ENCODE measurements at regions not wholly inside any gene's neighbourhood (a gene's known extent, or its start where the extent isn't known, plus 50 kb on each side); places are given as distances from the start of the nearest gene placed in this dataset.

DNA sequence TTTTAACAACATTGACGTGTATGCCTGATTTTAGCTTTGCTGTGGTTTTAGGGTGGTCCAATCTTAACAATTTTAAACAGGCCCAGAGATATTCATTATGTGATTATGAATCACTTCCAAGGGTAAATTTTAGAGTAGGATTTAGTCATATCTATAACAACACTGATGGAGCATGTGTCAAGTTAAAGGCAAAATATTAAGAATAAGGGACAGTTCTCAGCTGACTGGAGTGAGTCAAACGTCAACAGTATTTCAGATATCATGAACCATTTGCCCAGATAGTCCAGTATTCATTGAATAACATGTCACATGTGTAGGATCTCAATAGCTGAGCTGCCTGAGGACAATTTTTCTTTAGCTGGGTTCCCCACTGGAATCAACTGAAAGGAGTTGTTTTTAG lies 61.3 kb upstream of the VCX2 start:
- DNase-seq (ENCODE audit: low spot score) (no peak), ATAC-seq (ENCODE audit: low FRiP score) (no peak)
- TF ChIP-seq, protein P1, sequence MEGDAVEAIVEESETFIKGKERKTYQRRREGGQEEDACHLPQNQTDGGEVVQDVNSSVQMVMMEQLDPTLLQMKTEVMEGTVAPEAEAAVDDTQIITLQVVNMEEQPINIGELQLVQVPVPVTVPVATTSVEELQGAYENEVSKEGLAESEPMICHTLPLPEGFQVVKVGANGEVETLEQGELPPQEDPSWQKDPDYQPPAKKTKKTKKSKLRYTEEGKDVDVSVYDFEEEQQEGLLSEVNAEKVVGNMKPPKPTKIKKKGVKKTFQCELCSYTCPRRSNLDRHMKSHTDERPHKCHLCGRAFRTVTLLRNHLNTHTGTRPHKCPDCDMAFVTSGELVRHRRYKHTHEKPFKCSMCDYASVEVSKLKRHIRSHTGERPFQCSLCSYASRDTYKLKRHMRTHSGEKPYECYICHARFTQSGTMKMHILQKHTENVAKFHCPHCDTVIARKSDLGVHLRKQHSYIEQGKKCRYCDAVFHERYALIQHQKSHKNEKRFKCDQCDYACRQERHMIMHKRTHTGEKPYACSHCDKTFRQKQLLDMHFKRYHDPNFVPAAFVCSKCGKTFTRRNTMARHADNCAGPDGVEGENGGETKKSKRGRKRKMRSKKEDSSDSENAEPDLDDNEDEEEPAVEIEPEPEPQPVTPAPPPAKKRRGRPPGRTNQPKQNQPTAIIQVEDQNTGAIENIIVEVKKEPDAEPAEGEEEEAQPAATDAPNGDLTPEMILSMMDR (IDR thresholded peaks at IDR 0.05): no peak

DNA sequence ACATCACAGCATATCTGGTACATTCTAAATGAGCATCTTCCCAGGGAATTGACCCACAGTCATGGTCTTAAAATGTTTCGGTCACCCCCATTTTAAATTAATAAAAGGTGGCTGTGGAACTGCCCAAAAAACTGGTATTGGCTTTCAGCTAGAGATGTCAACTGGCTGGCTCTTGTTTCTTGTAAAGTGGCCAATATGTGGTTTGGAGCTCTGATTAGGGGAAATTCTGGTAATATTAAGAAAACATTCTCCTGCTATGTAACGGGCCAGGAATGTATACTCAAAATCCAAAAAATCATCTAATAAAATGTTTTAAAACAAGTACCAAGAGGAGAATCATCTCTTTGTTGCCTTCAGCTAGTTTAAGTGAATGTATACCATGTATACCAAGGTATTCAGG lies 62.0 kb upstream of the VCX2 start:
- ATAC-seq (ENCODE audit: low FRiP score) (no peak), DNase-seq (ENCODE audit: low spot score) (no peak)
- TF ChIP-seq, protein P1 (IDR thresholded peaks at IDR 0.05): no peak

DNA sequence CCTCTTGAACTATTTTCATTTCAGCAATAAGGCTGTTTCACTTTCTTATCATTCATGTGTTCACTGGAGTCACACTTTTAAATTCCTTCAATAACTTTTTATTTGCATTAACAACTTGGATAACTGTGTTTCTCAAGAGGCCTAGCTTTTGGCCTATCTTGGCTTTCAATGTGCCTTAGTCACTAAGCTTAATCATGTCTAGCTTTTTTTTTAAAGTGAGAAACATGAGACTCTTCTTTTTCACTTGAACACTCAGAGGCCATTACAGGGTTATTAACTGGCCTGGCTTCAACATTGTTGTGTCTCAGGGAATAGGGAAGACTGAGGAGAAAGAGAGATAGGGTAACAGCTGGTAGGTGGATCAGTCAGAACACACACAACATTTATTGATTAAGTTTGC lies 64.0 kb upstream of the VCX2 start:
- DNase-seq (ENCODE audit: low spot score): no peak
- TF ChIP-seq, protein P1 (IDR thresholded peaks at IDR 0.05): no peak
- no peak for ATAC-seq (ENCODE audit: low FRiP score)

DNA sequence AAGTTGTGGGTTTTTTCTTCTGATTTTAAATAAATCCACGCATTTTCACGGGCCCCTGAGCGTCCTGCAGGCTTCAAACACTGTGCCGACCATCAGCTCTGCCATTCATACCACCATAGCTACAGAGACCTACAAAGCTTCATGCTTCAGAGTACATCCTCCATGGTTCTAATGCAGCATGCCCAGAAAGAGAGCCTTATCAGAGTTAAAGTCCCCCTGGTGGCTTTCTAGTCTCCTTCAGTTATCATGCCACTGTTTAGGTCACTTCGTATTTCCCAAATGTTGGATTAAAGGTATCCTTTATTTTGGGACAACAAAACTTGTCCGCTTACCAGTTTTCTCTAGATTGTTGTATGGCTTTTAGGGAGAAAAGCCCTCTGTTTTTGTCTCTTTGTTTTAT lies 66.7 kb upstream of the VCX2 start:
- TF ChIP-seq, protein P1 (IDR thresholded peaks at IDR 0.05): no peak
- ATAC-seq (ENCODE audit: low FRiP score): no peak
- no peak for DNase-seq (ENCODE audit: low spot score)

DNA sequence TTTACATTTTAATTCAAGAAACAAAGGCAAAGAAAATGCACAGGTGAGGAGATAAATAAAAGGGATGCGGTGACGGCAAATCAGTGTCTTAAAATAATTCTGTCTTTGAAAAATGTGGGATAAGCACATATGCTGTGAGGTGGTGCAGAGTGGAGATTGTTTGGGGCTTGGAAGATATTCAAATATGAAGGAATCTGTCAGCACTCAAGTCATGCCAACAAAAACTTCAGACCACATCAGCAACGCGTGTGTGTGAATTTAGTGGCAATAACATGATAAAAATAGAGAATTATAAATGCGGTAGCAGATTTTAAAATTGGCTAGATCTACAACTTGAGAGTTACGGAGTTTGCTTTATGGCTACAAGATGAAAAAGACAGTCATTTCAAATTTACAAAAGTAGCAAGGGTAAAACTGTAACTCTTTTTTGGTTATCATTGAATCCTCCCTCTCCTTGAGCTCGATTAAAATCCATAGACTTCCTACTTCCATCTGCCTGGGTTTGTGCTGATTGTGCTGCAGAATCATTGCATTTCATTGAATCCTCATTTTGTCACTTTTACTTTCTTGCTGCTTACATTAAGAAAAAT lies 71.5 kb upstream of the VCX2 start:
- TF ChIP-seq, protein P1 (IDR thresholded peaks at IDR 0.05): no peak
- ATAC-seq (ENCODE audit: low FRiP score) (no peak), DNase-seq (ENCODE audit: low spot score) (no peak)

DNA sequence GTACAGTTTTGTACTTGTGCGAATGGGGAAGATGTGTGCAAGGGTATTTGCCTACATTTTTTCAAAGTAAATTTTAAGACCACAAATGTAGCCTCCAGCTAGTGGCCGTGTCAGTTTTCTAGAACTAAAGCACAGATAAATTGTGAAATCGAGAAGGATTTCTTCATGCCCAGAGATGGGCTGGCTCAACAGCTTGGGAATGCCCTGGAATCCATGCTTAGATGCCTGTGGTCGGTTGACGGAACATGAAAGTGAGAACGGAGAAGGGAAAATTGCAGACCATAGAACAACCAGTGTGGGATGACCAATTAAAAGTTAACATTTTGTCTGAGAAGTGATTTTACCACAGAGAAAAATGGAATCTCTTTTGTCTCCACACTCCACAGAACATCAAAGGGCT lies 73.2 kb upstream of the VCX2 start:
- DNase-seq (ENCODE audit: low spot score) (no peak), ATAC-seq (ENCODE audit: low FRiP score) (no peak)
- TF ChIP-seq, protein P1 (IDR thresholded peaks at IDR 0.05): no peak

DNA sequence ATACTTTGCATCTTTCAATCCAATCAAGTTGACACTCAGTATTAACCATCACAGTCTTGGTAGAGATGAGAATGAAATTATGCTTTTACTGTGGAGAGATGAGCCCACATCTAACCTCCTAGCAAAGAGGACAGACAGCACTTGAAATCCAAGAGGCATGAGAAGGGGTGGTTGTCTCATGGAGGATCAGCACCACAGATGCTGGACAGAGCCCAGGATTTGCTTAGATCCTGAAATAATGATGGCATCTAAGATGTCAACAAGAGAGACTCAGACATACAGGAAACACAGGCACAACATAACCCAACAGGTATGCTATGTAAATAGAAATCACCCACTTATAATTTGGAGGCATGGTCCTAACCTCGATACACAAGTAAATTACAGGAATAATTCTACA lies 74.3 kb upstream of the VCX2 start:
- TF ChIP-seq, protein P1 (IDR thresholded peaks at IDR 0.05): no peak
- ATAC-seq (ENCODE audit: low FRiP score): no peak

More for the DNA sequence above, 74.3 kb upstream of the VCX2 start:
- DNase-seq (ENCODE audit: low spot score): no peak
